ENCODE measurements at regions not wholly inside any gene's neighbourhood (a gene's known extent, or its start where the extent isn't known, plus 50 kb on each side); places are given as distances from the start of the nearest gene placed in this dataset.

GRCh38 chr3:191119415-191120295 lies 79.4 kb upstream of the OSTN start:
- DNase-seq (ENCODE audit: low read depth) = no peak
- no peak overlapping the region for H3K4me3 ChIP-seq (ENCODE audit: low read depth, low read length)
- no peak for TF ChIP-seq CTCF (conservative IDR thresholded peaks at IDR 0.05; ENCODE audit: low read depth, low read length)

GRCh38 chr3:191111722-191112121 lies 87.3 kb upstream of the OSTN start:
- H3K4me3 ChIP-seq (ENCODE audit: low read depth, low read length) = no peak overlapping the region
- TF ChIP-seq CTCF (conservative IDR thresholded peaks at IDR 0.05; ENCODE audit: low read depth, low read length) = no peak
- DNase-seq (ENCODE audit: low read depth) = no peak

GRCh38 chr3:191105418-191105817 lies 93.6 kb upstream of the OSTN start:
- DNase-seq (ENCODE audit: low read depth) = no peak
- H3K4me3 ChIP-seq (ENCODE audit: low read depth, low read length) = no peak overlapping the region
- TF ChIP-seq CTCF (conservative IDR thresholded peaks at IDR 0.05; ENCODE audit: low read depth, low read length) = no peak

GRCh38 chr3:191100516-191100915 lies 98.5 kb upstream of the OSTN start:
- TF ChIP-seq CTCF (conservative IDR thresholded peaks at IDR 0.05; ENCODE audit: low read depth, low read length) = no peak
- H3K4me3 ChIP-seq (ENCODE audit: low read depth, low read length) = no peak overlapping the region
- DNase-seq (ENCODE audit: low read depth) = no peak

GRCh38 chr3:191094057-191094845 lies 104.8 kb upstream of the OSTN start:
- TF ChIP-seq CTCF (conservative IDR thresholded peaks at IDR 0.05; ENCODE audit: low read depth, low read length) = no peak
- H3K4me3 ChIP-seq (ENCODE audit: low read depth, low read length) = no peak overlapping the region
- peak; percentile 86 for DNase-seq (ENCODE audit: low read depth)

GRCh38 chr3:191087391-191087790 lies 111.7 kb upstream of the OSTN start:
- TF ChIP-seq CTCF (conservative IDR thresholded peaks at IDR 0.05; ENCODE audit: low read depth, low read length) = no peak
- DNase-seq (ENCODE audit: low read depth) = no peak
- no peak overlapping the region for H3K4me3 ChIP-seq (ENCODE audit: low read depth, low read length)
